ENCODE measurements at regions not wholly inside any gene's neighbourhood (a gene's known extent, or its start where the extent isn't known, plus 50 kb on each side); places are given as distances from the start of the nearest gene placed in this dataset.

DNA sequence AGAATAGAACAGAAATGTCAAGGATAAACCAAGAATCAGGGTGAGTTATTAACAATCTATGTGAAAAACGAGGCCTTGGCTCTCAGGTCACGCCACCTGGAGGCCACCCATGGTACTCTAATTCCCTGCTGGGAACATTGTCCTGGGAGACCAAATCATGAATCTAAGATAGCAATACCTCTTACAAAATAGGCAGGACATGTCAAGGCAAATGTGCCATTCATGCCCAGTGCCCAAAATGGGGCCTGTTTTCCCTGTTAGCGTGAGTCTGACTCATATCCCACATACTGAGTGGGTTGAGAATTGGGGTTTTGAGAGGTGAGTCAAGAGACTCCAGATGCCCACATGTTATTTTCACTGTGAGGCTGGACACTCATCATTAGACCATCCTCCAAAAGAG is 380.8 kb downstream of the HHIPL2 start:
- peak overlapping the region in 1 of 2 experiments; percentile 83 for H2BK12ac ChIP-seq (ENCODE audit: low read length in 2 of 2)
- H2AFZ ChIP-seq (ENCODE audit: low read depth, low read length) = no peak overlapping the region
- H3K4me3 ChIP-seq (ENCODE audit: insufficient read depth in 1 of 2, low read depth in 1 of 2, low read length in 2 of 2) = no peak overlapping the region
- no peak overlapping the region for H3K4ac ChIP-seq (ENCODE audit: low read depth in 1 of 2, low read length in 2 of 2)
- no peak overlapping the region for H3K4me2 ChIP-seq (ENCODE audit: low read length, poor library complexity, severe bottlenecking)
- DNase-seq = peak; percentile 50
- no peaks in the 10 kb centered on the region for H3K27me3 ChIP-seq (ENCODE audit: control insufficient read depth in 1 of 2, insufficient read depth in 1 of 2, low read length in 2 of 2)
- no peak overlapping the region for H2BK15ac ChIP-seq (ENCODE audit: low read depth, poor library complexity, severe bottlenecking)
- H3K27ac ChIP-seq (ENCODE audit: low read length, poor library complexity, severe bottlenecking) = peak overlapping the region; percentile 39
- H3K14ac ChIP-seq (ENCODE audit: low read length in 2 of 2) = no peak overlapping the region
- H2BK5ac ChIP-seq (ENCODE audit: low read depth, low read length, poor library complexity, severe bottlenecking) = no peak overlapping the region
- peak overlapping the region; percentile 54 for H3K9ac ChIP-seq (ENCODE audit: low read length)
- no peak overlapping the region for H2BK120ac ChIP-seq (ENCODE audit: low read depth, low read length)
- no peaks in the 10 kb centered on the region for H3K36me3 ChIP-seq (ENCODE audit: control insufficient read depth in 1 of 2, insufficient read depth in 2 of 2, low read depth in 1 of 2, low read length in 2 of 2)
- H3K79me1 ChIP-seq (replicated peaks; ENCODE audit: low read length, poor library complexity, severe bottlenecking) = no peaks in the 10 kb centered on the region
- peaks cover 14% of the 10 kb centered on the region for H3K9me3 ChIP-seq (ENCODE audit: control insufficient read depth, low read length)
- WGBS = 82% methylated on average over 2 of the region's 3 CpGs
- H2AK5ac ChIP-seq (ENCODE audit: low read length, severe bottlenecking) = no peak overlapping the region
- no peak overlapping the region for H4K91ac ChIP-seq (ENCODE audit: low read length)
- H3K4me1 ChIP-seq (ENCODE audit: control insufficient read depth, insufficient read depth, low read depth, low read length) = peaks cover 3% of the 10 kb centered on the region
- H3K23ac ChIP-seq (ENCODE audit: low read length in 2 of 2) = no peak overlapping the region
- peak overlapping the region; percentile 14 for H4K8ac ChIP-seq (ENCODE audit: low read length)
- peak overlapping the region in 1 of 2 experiments; percentile 21 for H3K18ac ChIP-seq (ENCODE audit: low read depth in 1 of 2, low read length in 2 of 2)

DNA sequence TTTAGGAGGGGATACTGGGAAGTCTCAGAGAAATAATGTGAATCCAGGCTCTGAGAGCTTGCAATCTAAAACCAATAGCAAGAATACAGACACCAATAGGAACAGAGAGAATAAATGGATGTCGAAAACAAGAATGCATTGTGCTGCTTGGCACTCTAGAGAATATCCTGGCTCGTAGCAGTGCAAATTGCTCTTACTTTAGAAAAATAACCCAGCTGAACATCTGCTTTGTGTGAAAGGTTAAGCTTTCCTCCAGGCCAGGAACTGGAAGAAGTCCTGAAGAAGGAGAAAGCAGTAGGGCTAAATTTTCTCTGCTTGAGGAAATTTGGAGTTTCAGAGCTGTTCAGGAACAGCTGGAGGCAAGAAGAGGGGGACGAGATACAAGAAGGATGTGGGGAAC is 382.3 kb downstream of the HHIPL2 start:
- H2BK15ac ChIP-seq (ENCODE audit: low read depth, poor library complexity, severe bottlenecking) = no peak overlapping the region
- H4K91ac ChIP-seq (ENCODE audit: low read length) = no peak overlapping the region
- 84% methylated on average over 3 of the region's 3 CpGs for WGBS
- no peaks in the 10 kb centered on the region for H3K36me3 ChIP-seq (ENCODE audit: control insufficient read depth in 1 of 2, insufficient read depth in 2 of 2, low read depth in 1 of 2, low read length in 2 of 2)
- no peak overlapping the region for H2BK120ac ChIP-seq (ENCODE audit: low read depth, low read length)
- no peak overlapping the region for H3K4ac ChIP-seq (ENCODE audit: low read depth in 1 of 2, low read length in 2 of 2)
- peak overlapping the region; percentile 62 for H3K9ac ChIP-seq (ENCODE audit: low read length)
- H3K14ac ChIP-seq (ENCODE audit: low read length in 2 of 2) = no peak overlapping the region
- no peak overlapping the region for H2BK12ac ChIP-seq (ENCODE audit: low read length in 2 of 2)
- no peak overlapping the region for H3K27ac ChIP-seq (ENCODE audit: low read length, poor library complexity, severe bottlenecking)
- H2AK5ac ChIP-seq (ENCODE audit: low read length, severe bottlenecking) = no peak overlapping the region
- H3K23ac ChIP-seq (ENCODE audit: low read length in 2 of 2) = no peak overlapping the region
- no peak overlapping the region for H4K8ac ChIP-seq (ENCODE audit: low read length)
- peaks cover 11% of the 10 kb centered on the region for H3K9me3 ChIP-seq (ENCODE audit: control insufficient read depth, low read length)
- H2BK5ac ChIP-seq (ENCODE audit: low read depth, low read length, poor library complexity, severe bottlenecking) = no peak overlapping the region
- H3K18ac ChIP-seq (ENCODE audit: low read depth in 1 of 2, low read length in 2 of 2) = peak overlapping the region in 1 of 2 experiments; percentile 18
- no peak for DNase-seq
- H3K27me3 ChIP-seq (ENCODE audit: control insufficient read depth in 1 of 2, insufficient read depth in 1 of 2, low read length in 2 of 2) = no peaks in the 10 kb centered on the region
- H3K79me1 ChIP-seq (replicated peaks; ENCODE audit: low read length, poor library complexity, severe bottlenecking) = no peaks in the 10 kb centered on the region
- no peak overlapping the region for H3K4me2 ChIP-seq (ENCODE audit: low read length, poor library complexity, severe bottlenecking)
- peaks cover 3% of the 10 kb centered on the region for H3K4me1 ChIP-seq (ENCODE audit: control insufficient read depth, insufficient read depth, low read depth, low read length)
- H3K4me3 ChIP-seq (ENCODE audit: insufficient read depth in 1 of 2, low read depth in 1 of 2, low read length in 2 of 2) = no peak overlapping the region
- no peak overlapping the region for H2AFZ ChIP-seq (ENCODE audit: low read depth, low read length)

DNA sequence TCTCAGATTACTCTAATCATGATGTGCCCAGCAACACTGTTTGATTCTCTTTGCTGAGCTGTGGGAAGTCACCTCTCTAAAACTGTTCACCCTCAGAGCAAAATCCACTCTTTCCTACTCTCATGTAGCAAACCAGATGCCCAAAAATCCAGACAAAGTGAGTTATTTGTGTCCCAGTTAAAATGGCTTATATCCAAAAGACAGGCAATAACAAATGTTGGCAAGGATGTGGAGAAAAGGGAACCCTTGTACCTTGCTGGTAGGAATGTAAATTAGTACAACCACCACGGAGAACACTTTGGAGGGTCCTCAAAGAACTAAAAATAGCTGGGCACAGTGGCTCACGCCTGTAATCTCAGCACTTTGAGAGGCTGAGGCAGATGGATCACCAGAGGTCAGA is 384.0 kb downstream of the HHIPL2 start:
- H3K14ac ChIP-seq (ENCODE audit: low read length in 2 of 2) = no peak overlapping the region
- H2AK5ac ChIP-seq (ENCODE audit: low read length, severe bottlenecking) = no peak overlapping the region
- WGBS = 68% methylated on average over 2 of the region's 2 CpGs
- H2BK12ac ChIP-seq (ENCODE audit: low read length in 2 of 2) = no peak overlapping the region
- H3K23ac ChIP-seq (ENCODE audit: low read length in 2 of 2) = no peak overlapping the region
- H4K91ac ChIP-seq (ENCODE audit: low read length) = no peak overlapping the region
- no peak overlapping the region for H2BK15ac ChIP-seq (ENCODE audit: low read depth, poor library complexity, severe bottlenecking)
- no peaks in the 10 kb centered on the region for H3K36me3 ChIP-seq (ENCODE audit: control insufficient read depth in 1 of 2, insufficient read depth in 2 of 2, low read depth in 1 of 2, low read length in 2 of 2)
- no peak overlapping the region for H3K27ac ChIP-seq (ENCODE audit: low read length, poor library complexity, severe bottlenecking)
- H4K8ac ChIP-seq (ENCODE audit: low read length) = no peak overlapping the region
- H3K79me1 ChIP-seq (replicated peaks; ENCODE audit: low read length, poor library complexity, severe bottlenecking) = no peaks in the 10 kb centered on the region
- DNase-seq = no peak
- no peak overlapping the region for H3K9ac ChIP-seq (ENCODE audit: low read length)
- no peak overlapping the region for H3K18ac ChIP-seq (ENCODE audit: low read depth in 1 of 2, low read length in 2 of 2)
- peaks cover 3% of the 10 kb centered on the region for H3K4me1 ChIP-seq (ENCODE audit: control insufficient read depth, insufficient read depth, low read depth, low read length)
- peaks cover under 1% of the 10 kb centered on the region for H3K9me3 ChIP-seq (ENCODE audit: control insufficient read depth, low read length)
- no peak overlapping the region for H2AFZ ChIP-seq (ENCODE audit: low read depth, low read length)
- no peak overlapping the region for H3K4me3 ChIP-seq (ENCODE audit: insufficient read depth in 1 of 2, low read depth in 1 of 2, low read length in 2 of 2)
- no peak overlapping the region for H2BK120ac ChIP-seq (ENCODE audit: low read depth, low read length)
- H2BK5ac ChIP-seq (ENCODE audit: low read depth, low read length, poor library complexity, severe bottlenecking) = no peak overlapping the region
- H3K4me2 ChIP-seq (ENCODE audit: low read length, poor library complexity, severe bottlenecking) = no peak overlapping the region
- H3K27me3 ChIP-seq (ENCODE audit: control insufficient read depth in 1 of 2, insufficient read depth in 1 of 2, low read length in 2 of 2) = no peaks in the 10 kb centered on the region
- H3K4ac ChIP-seq (ENCODE audit: low read depth in 1 of 2, low read length in 2 of 2) = no peak overlapping the region

DNA sequence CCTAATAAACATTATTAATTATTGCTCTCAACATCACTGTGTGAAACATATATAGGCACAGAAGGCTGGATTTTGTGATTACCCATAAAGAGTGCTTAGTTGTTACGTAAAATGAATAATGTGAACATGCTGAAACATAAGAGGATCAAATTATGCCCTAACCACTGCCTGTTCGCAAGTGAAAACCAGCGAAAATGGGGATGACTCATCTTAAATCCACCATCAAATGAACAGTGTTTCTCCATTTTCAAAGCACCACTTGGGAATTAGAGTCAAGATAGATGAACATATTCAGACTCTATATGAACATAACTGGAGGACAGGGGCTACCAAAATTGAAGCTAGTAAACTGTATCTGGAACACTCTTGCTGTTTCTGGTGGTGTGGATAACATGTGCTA is 386.2 kb downstream of the HHIPL2 start:
- DNase-seq = no peak
- Histone ChIP-seq H2BK15ac (ENCODE audit: low read depth, poor library complexity, severe bottlenecking) (no peak overlapping the region), H4K8ac (ENCODE audit: low read length) (no peak overlapping the region), H2AK5ac (ENCODE audit: low read length, severe bottlenecking) (no peak overlapping the region), H3K27me3 (ENCODE audit: control insufficient read depth in 1 of 2, insufficient read depth in 1 of 2, low read length in 2 of 2) (no peaks in the 10 kb centered on the region), H3K23ac (ENCODE audit: low read length in 2 of 2) (no peak overlapping the region), H3K4ac (ENCODE audit: low read depth in 1 of 2, low read length in 2 of 2) (no peak overlapping the region), H3K4me2 (ENCODE audit: low read length, poor library complexity, severe bottlenecking) (no peak overlapping the region), H3K27ac (ENCODE audit: low read length, poor library complexity, severe bottlenecking) (no peak overlapping the region), H3K4me3 (ENCODE audit: insufficient read depth in 1 of 2, low read depth in 1 of 2, low read length in 2 of 2) (no peak overlapping the region), H3K79me1 (replicated peaks; ENCODE audit: low read length, poor library complexity, severe bottlenecking) (no peaks in the 10 kb centered on the region), H4K91ac (ENCODE audit: low read length) (no peak overlapping the region), H3K14ac (ENCODE audit: low read length in 2 of 2) (no peak overlapping the region), H2AFZ (ENCODE audit: low read depth, low read length) (no peak overlapping the region), H2BK5ac (ENCODE audit: low read depth, low read length, poor library complexity, severe bottlenecking) (no peak overlapping the region), H3K36me3 (ENCODE audit: control insufficient read depth in 1 of 2, insufficient read depth in 2 of 2, low read depth in 1 of 2, low read length in 2 of 2) (no peaks in the 10 kb centered on the region), H3K9me3 (ENCODE audit: control insufficient read depth, low read length) (peaks cover 18% of the 10 kb centered on the region), H3K9ac (ENCODE audit: low read length) (no peak overlapping the region), H2BK12ac (ENCODE audit: low read length in 2 of 2) (no peak overlapping the region), H3K18ac (ENCODE audit: low read depth in 1 of 2, low read length in 2 of 2) (no peak overlapping the region), H2BK120ac (ENCODE audit: low read depth, low read length) (no peak overlapping the region), H3K4me1 (ENCODE audit: control insufficient read depth, insufficient read depth, low read depth, low read length) (no peaks in the 10 kb centered on the region)
- WGBS = 0% methylated on average over 1 of the region's 3 CpGs

Data from mesenchymal stem cell (in vitro differentiated cells and primary cell).